ENCODE measurements at regions not wholly inside any gene's neighbourhood (a gene's known extent, or its start where the extent isn't known, plus 50 kb on each side); places are given as distances from the start of the nearest gene placed in this dataset.
"Not testable (repeated sequence)": the region's sequence is repeated elsewhere in the genome, so short reads cannot be mapped to it uniquely, and the experiment has no call there.

- DNase-seq: no peak
These were observed 602.9 kb downstream of the IPMK start for GRCh38 chr10:57664815-57665214.

- no peak for DNase-seq
These were observed 604.3 kb downstream of the IPMK start for GRCh38 chr10:57663401-57663800.

GRCh38 chr10:57661206-57661605 is 606.5 kb downstream of the IPMK start:
- no peak for DNase-seq

GRCh38 chr10:57657164-57657765 is 610.4 kb downstream of the IPMK start:
- peak; percentile 76 to 82 for DNase-seq

- no peak for DNase-seq
These were observed 612.8 kb downstream of the IPMK start for GRCh38 chr10:57654856-57655255.

- not testable (repeated sequence) for DNase-seq
These were observed 622.6 kb downstream of the IPMK start for GRCh38 chr10:57645108-57645507.

- no peak for DNase-seq
These were observed 629.3 kb downstream of the IPMK start for GRCh38 chr10:57638411-57638810.

GRCh38 chr10:57628592-57629284 is 639.0 kb downstream of the IPMK start:
- DNase-seq: no peak

GRCh38 chr10:57627642-57628178 is 640.0 kb downstream of the IPMK start:
- no peak for DNase-seq

GRCh38 chr10:57624856-57625592 is 642.7 kb downstream of the IPMK start:
- no peak for DNase-seq

- no peak for DNase-seq
These were observed 643.6 kb downstream of the IPMK start for GRCh38 chr10:57624066-57624465.

GRCh38 chr10:57621466-57621865 is 646.2 kb downstream of the IPMK start:
- peak; percentile 3 to 37 for DNase-seq

- no peak for DNase-seq
These were observed 661.7 kb downstream of the IPMK start for GRCh38 chr10:57605948-57606485.

GRCh38 chr10:57599440-57599839 is 668.3 kb downstream of the IPMK start:
- no peak for DNase-seq

- peak; percentile 36 to 51 for DNase-seq
These were observed 673.6 kb downstream of the IPMK start for GRCh38 chr10:57593983-57594573.

- DNase-seq: peak; percentile 3 to 42
These were observed 687.8 kb downstream of the IPMK start for GRCh38 chr10:57579926-57580325.

GRCh38 chr10:57562211-57562610 is 705.5 kb downstream of the IPMK start:
- DNase-seq: no peak

GRCh38 chr10:57551774-57552173 is 715.9 kb downstream of the IPMK start:
- DNase-seq: not testable (repeated sequence)

GRCh38 chr10:57535306-57535705 is 732.4 kb downstream of the IPMK start:
- DNase-seq: no peak

GRCh38 chr10:57513637-57514036 is 754.1 kb downstream of the IPMK start:
- no peak for DNase-seq

- DNase-seq: no peak
These were observed 759.9 kb downstream of the IPMK start for GRCh38 chr10:57507788-57508187.

GRCh38 chr10:57506414-57507094 is 761.1 kb downstream of the IPMK start:
- no peak for DNase-seq
